Activated CD8-positive, alpha-beta T cell treated with anti-CD3 and anti-CD28 coated beads, Interleukin-2, amount 10 ng/mL, durations not matched to agents 7 days and 5 days (primary cell): ENCODE measurements at regions not wholly inside any gene's neighbourhood (a gene's known extent, or its start where the extent isn't known, plus 50 kb on each side); places are given as distances from the start of the nearest gene placed in this dataset.

ENCODE experiments used
- ATAC-seq: fragments of 150-1000 bp; cut with Tn5 transposase; one replicate; pipeline ENCODE4 v1.10.0; 2021; ENCODE audit warnings: moderate library complexity
- CTCF ChIA-PET: fragments of 350-600 bp; sonication (Branson Sonifier 250); formaldehyde crosslinking; loops from one replicate; lab custom pipeline; 2021; ENCODE audit warnings: antibody characterized with exemption; lab: Charles Lee
- POLR2A ChIA-PET: fragments of 350-600 bp; sonication (Branson Sonifier 250); formaldehyde crosslinking; loops from one replicate; lab custom pipeline; 2021; ENCODE audit warnings: antibody characterized with exemption; lab: Charles Lee
- DNase-seq: peaks from one replicate; pipeline ENCODE4 v3.0.0-alpha.2; 2020
- H3K27ac Mint-ChIP-seq: one replicate; pipeline ENCODE4 v1.8.0; 2021; ENCODE audit warnings: mild to moderate bottlenecking, mixed read lengths
- H3K27me3 Mint-ChIP-seq: one replicate; pipeline ENCODE4 v1.8.0; 2021; ENCODE audit warnings: low read depth, mixed read lengths
- H3K36me3 Mint-ChIP-seq: one replicate; pipeline ENCODE4 v1.8.0; 2021; ENCODE audit warnings: low read depth, mixed read lengths
- H3K4me1 Mint-ChIP-seq: one replicate; pipeline ENCODE4 v1.8.0; 2021; ENCODE audit warnings: low read depth, mixed read lengths
- H3K4me3 Mint-ChIP-seq: one replicate; pipeline ENCODE4 v1.8.0; 2021; ENCODE audit warnings: mild to moderate bottlenecking, mixed read lengths
- H3K9me3 Mint-ChIP-seq: one replicate; pipeline ENCODE4 v1.8.0; 2022; ENCODE audit warnings: mixed read lengths; ENCODE audit not compliant: insufficient read depth

DNA sequence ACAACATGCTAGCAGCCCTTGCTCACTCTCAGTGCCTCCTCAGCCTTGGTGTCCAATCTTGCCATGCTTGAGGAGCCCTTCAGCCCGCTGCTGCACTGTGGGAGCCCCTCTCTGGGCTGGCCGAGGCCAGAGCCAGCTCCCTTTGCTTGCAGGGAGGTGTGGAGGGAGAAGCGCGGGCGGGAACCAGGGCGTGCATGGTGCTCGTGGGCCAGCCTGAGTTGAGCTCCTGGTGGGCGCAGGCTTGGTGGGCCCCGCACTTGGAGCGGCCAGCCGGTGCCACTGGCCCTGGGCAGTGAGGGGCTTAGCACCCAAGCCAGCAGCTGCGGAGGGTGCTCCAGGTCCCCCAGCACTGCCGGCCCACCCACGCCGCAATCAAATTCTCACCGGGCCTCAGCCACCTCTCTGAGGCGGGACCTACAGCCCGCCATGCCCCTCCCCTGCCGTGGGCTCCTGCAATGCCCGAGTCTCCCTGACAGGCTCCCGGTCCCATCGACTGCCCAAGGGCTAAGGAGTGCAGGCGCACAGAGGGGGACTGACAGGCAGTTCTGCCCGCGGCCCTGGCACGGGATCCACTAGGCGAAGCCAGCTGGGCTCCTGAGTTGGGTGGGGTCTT, 333.5 kb downstream of the KCNN2 start:
- ChIA-PET CTCF (no interaction called here), POLR2A (no interaction called here)
- Mint-ChIP-seq H3K4me3 (no peak overlapping the region), H3K9me3 (peaks cover 4% of the 10 kb centered on the region), H3K27ac (no peak overlapping the region), H3K36me3 (no peaks in the 10 kb centered on the region), H3K4me1 (no peaks in the 10 kb centered on the region), H3K27me3 (no peaks in the 10 kb centered on the region)
- DNase-seq = no peak
- ATAC-seq = no peak

DNA sequence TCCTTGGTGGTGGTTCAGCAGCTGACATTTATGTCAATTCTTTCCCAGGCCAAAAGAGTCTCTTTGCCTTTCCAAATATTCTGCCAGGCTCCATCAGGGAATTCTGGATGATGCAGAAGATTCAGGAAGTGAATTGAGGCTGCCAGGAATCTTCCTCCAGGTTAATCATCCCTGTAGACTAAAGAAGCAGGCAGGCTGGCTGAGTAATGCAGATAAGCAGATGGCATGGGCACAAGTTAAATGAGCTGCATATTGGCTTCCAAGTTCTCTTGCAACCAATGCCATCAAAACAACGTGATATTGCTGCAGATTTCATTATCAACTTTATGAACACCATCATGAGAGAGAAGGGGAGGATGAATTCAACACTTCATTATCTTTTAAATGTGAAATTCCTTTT, 324.5 kb downstream of the KCNN2 start:
- H3K36me3 Mint-ChIP-seq = no peaks in the 10 kb centered on the region
- H3K27ac Mint-ChIP-seq = no peak overlapping the region
- DNase-seq (no peak), ATAC-seq (no peak)
- peaks cover under 1% of the 10 kb centered on the region for H3K9me3 Mint-ChIP-seq
- ChIA-PET CTCF (no interaction called here), POLR2A (no interaction called here)
- H3K4me3 Mint-ChIP-seq = no peak overlapping the region
- no peaks in the 10 kb centered on the region for H3K4me1 Mint-ChIP-seq
- H3K27me3 Mint-ChIP-seq = no peaks in the 10 kb centered on the region

DNA sequence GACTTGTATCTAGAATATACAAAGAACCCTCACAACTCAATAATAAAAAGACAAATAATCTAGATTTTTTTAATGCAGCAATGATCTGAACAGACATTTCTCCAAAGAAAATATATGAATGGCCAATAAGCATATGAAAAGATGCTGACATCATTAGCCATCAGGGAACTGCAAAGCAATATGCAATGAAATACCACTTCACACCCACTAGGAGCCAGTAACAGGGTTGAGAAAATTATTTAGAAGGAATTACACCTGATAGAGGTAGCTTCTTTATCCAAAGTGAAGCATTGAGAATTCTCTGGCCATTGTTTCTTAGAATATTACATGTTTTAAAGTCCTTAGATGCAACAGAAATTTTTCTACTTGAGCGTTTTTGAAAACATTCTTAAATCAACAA, 316.9 kb downstream of the KCNN2 start:
- no peak overlapping the region for H3K4me3 Mint-ChIP-seq
- no peak overlapping the region for H3K27ac Mint-ChIP-seq
- H3K36me3 Mint-ChIP-seq = no peaks in the 10 kb centered on the region
- no peaks in the 10 kb centered on the region for H3K27me3 Mint-ChIP-seq
- ChIA-PET POLR2A (no interaction called here), CTCF (no interaction called here)
- no peaks in the 10 kb centered on the region for H3K4me1 Mint-ChIP-seq
- no peak for ATAC-seq
- DNase-seq = no peak
- H3K9me3 Mint-ChIP-seq = no peaks in the 10 kb centered on the region

DNA sequence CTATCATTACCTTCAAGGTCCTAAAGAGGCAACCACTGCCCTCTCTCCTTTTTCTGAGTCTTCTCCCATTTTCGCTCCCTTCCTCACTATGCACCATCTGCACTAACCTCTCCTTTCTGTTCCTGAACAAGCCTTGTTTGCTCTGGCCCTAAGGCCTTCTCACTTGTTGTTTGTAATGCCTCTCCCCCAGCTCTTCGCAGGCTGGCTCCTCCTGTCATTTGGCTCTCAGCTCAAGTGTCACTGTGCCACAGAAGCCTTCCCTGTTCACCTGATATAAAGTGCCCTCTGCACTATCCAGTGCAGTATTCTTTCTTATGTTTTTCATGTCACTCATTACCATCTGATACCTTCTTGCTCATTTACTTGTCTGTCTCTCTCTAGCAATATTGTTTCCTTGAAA, 303.7 kb downstream of the KCNN2 start:
- Mint-ChIP-seq H3K27me3 (no peaks in the 10 kb centered on the region), H3K27ac (no peak overlapping the region), H3K4me3 (no peak overlapping the region), H3K4me1 (no peaks in the 10 kb centered on the region), H3K36me3 (no peaks in the 10 kb centered on the region), H3K9me3 (peaks cover 6% of the 10 kb centered on the region)
- ATAC-seq (no peak), DNase-seq (no peak)
- POLR2A ChIA-PET = no interaction called here
- CTCF ChIA-PET = no interaction called here

- ATAC-seq = no peak
- Mint-ChIP-seq H3K36me3 (no peaks in the 10 kb centered on the region), H3K9me3 (peaks cover 6% of the 10 kb centered on the region), H3K27me3 (no peaks in the 10 kb centered on the region), H3K4me3 (no peak overlapping the region), H3K27ac (no peak overlapping the region), H3K4me1 (no peaks in the 10 kb centered on the region)
- DNase-seq = no peak
- ChIA-PET CTCF (no interaction called here), POLR2A (no interaction called here)
Observed at GRCh38 chr5:114660791-114661190, 298.9 kb downstream of the KCNN2 start.

DNA sequence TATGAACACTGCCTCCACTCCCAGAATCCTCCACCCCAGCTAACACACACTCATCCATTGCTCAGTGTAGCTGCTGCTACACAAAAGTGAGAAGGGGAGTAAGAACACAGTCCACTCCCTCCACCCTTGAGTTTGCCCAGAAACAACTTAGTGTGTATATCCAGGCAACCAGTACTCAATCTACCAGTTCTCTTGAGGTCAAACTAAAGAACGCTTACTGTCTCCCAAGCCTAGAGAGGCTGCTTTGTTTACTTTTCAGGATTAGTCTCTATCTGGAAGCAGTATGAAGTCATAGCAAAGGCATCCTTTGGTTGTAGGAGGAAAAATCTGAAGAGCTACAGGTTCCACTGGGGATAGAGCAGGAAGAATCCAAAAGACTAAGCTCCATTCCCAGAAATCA, 296.3 kb downstream of the KCNN2 start:
- ChIA-PET POLR2A (no interaction called here), CTCF (no interaction called here)
- Mint-ChIP-seq H3K4me1 (no peaks in the 10 kb centered on the region), H3K27ac (no peak overlapping the region), H3K27me3 (no peaks in the 10 kb centered on the region), H3K36me3 (no peaks in the 10 kb centered on the region), H3K9me3 (peaks cover 6% of the 10 kb centered on the region), H3K4me3 (no peak overlapping the region)
- ATAC-seq (no peak), DNase-seq (no peak)

DNA sequence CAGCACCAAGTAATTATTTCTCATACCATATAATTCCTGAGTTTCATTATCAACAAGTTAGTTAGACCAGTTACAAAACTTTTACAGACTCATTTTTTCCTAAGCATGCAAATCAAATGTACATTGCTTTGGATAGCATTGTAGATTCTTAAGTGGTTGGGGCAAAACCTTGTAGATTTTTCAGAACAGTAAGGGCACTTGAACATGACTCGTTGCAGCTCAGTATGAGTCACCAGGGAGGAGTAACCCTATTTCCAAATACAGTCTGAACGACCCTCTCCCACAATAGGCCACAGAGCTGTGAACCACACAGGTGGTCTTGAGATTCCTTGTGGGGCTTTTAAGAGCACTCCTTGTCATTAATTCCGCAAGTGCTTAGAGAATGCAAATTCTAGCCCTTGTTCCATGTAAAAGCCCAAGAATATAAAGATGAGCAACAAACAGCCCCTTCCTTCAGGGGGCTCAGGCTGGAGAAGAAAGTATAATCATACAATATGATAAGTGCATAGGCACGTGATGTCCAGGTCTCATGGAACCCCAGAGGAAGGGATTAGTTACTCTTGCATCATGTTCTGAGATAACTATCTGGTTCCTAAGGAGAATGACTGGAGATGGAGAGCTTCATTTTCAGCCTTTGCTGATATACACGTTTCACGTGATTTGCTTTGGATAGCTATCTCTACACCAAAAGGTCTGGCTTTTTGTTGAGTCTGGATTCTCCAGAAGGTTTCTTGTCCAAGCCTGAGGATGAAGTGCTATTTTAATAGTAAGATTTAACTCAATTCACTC, 295.7 kb downstream of the KCNN2 start:
- Mint-ChIP-seq H3K9me3 (peaks cover 6% of the 10 kb centered on the region), H3K27ac (no peak overlapping the region), H3K27me3 (no peaks in the 10 kb centered on the region), H3K4me3 (no peak overlapping the region), H3K4me1 (no peaks in the 10 kb centered on the region), H3K36me3 (no peaks in the 10 kb centered on the region)
- POLR2A ChIA-PET = no interaction called here
- no peak for DNase-seq
- CTCF ChIA-PET = no interaction called here
- ATAC-seq = no peak

DNA sequence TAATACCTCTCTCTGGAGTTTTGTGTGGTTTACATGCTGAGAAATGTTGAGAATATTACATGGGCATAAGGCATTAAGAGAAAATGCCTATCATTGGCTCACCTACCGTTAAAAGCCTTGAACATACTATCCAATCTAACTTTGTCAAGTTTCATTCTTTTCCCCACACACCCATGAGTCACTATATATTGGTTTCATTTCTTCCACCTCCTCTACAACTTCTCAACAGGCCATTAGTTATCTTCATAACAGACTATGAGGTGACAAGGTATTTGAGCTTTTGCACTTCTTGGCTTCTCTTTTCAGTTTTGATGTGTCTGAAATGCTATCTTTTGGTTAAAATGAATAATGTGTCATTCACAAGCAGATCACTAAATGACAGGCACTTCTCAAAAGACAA, 288.0 kb downstream of the KCNN2 start:
- ChIA-PET POLR2A (no interaction called here), CTCF (no interaction called here)
- H3K36me3 Mint-ChIP-seq = no peaks in the 10 kb centered on the region
- no peak overlapping the region for H3K4me3 Mint-ChIP-seq
- DNase-seq (no peak), ATAC-seq (no peak)
- no peaks in the 10 kb centered on the region for H3K4me1 Mint-ChIP-seq
- no peak overlapping the region for H3K27ac Mint-ChIP-seq
- peaks cover 12% of the 10 kb centered on the region for H3K9me3 Mint-ChIP-seq
- no peaks in the 10 kb centered on the region for H3K27me3 Mint-ChIP-seq

DNA sequence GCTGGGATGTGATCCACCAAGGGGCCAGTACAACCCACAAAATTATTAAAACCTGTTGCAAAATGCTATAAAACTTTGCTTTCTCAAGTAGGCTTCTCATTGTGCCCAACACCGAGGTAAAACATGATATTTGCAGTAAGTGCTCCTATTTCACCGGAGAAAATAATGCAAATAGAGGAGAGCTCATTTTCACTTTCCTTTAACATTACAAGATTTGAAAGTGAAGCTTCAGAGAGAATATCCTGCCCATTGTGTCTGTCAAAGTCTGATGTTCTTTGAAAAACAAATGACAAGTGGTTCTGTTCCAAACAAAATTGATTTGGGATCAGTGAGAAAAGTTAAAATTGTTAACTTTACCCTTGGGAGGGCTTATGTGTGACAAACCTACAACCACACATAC, 287.1 kb downstream of the KCNN2 start:
- Mint-ChIP-seq H3K27ac (no peak overlapping the region), H3K9me3 (peaks cover 15% of the 10 kb centered on the region), H3K36me3 (no peaks in the 10 kb centered on the region), H3K4me3 (no peak overlapping the region), H3K27me3 (no peaks in the 10 kb centered on the region), H3K4me1 (no peaks in the 10 kb centered on the region)
- ChIA-PET POLR2A (no interaction called here), CTCF (no interaction called here)
- no peak for DNase-seq
- ATAC-seq = no peak

GRCh38 chr5:114644576-114644975, 282.7 kb downstream of the KCNN2 start:
- no peaks in the 10 kb centered on the region for H3K4me1 Mint-ChIP-seq
- CTCF ChIA-PET = no interaction called here

GRCh38 chr5:114636271-114636670, 274.4 kb downstream of the KCNN2 start:
- Mint-ChIP-seq H3K4me1 (no peaks in the 10 kb centered on the region), H3K27ac (no peak overlapping the region), H3K4me3 (no peak overlapping the region), H3K9me3 (peaks cover 5% of the 10 kb centered on the region), H3K36me3 (no peaks in the 10 kb centered on the region), H3K27me3 (no peaks in the 10 kb centered on the region)
- ATAC-seq = no peak
- ChIA-PET POLR2A (no interaction called here), CTCF (no interaction called here)
- no peak for DNase-seq

More at GRCh38 chr5:114644576-114644975, 282.7 kb downstream of the KCNN2 start:
- Mint-ChIP-seq H3K9me3 (peaks cover 30% of the 10 kb centered on the region), H3K4me3 (no peak overlapping the region), H3K27ac (no peak overlapping the region), H3K27me3 (no peaks in the 10 kb centered on the region), H3K36me3 (no peaks in the 10 kb centered on the region)
- POLR2A ChIA-PET = no interaction called here
- ATAC-seq (no peak), DNase-seq (no peak)

- Mint-ChIP-seq H3K4me3 (no peak overlapping the region), H3K4me1 (no peaks in the 10 kb centered on the region), H3K36me3 (no peaks in the 10 kb centered on the region), H3K9me3 (peaks cover 5% of the 10 kb centered on the region), H3K27me3 (no peaks in the 10 kb centered on the region), H3K27ac (no peak overlapping the region)
- no peak for ATAC-seq
- CTCF ChIA-PET = no interaction called here
- POLR2A ChIA-PET = no interaction called here
- DNase-seq = no peak
Observed at GRCh38 chr5:114634967-114635901, 273.4 kb downstream of the KCNN2 start.
